H9 (cell line): ENCODE measurements at regions not wholly inside any gene's neighbourhood (a gene's known extent, or its start where the extent isn't known, plus 50 kb on each side); places are given as distances from the start of the nearest gene placed in this dataset.

Source experiments
- DNase-seq: peaks from one replicate; pipeline ENCODE4 v3.0.0-alpha.2; 2017
- H2AFZ ChIP-seq: one replicate; pipeline ENCODE4 v1.6.1; 2013; ENCODE audit warnings: mild to moderate bottlenecking, low read length, control low read depth, moderate library complexity
- H2AK5ac ChIP-seq: 2 replicates; pipeline ENCODE4 v1.6.1; 2013; ENCODE audit warnings: low read length, control low read depth, mixed read lengths; ENCODE audit not compliant: insufficient read length
- H2BK120ac ChIP-seq: one replicate; pipeline ENCODE4 v1.6.1; 2013; ENCODE audit warnings: low read depth, mild to moderate bottlenecking, low read length, control low read depth, inconsistent platforms; ENCODE audit not compliant: poor library complexity, severe bottlenecking
- H2BK12ac ChIP-seq: 2 replicates; pipeline ENCODE4 v1.6.1; 2013; ENCODE audit warnings: low read length, control low read depth, mixed read lengths, low read depth; ENCODE audit not compliant: insufficient read length
- H2BK15ac ChIP-seq: 2 replicates; pipeline ENCODE4 v1.6.1; 2013; ENCODE audit warnings: low read depth, low read length, control low read depth
- H2BK20ac ChIP-seq: one replicate; pipeline ENCODE4 v1.6.1; 2013; ENCODE audit warnings: low read depth, mild to moderate bottlenecking, low read length, control low read depth, inconsistent platforms; ENCODE audit not compliant: poor library complexity, severe bottlenecking
- H2BK5ac ChIP-seq: 2 replicates; pipeline ENCODE4 v1.6.1; 2013; ENCODE audit warnings: low read length, control low read depth, mixed read lengths; ENCODE audit not compliant: insufficient read length
- H3K14ac ChIP-seq: 2 replicates; pipeline ENCODE4 v1.6.1; 2013; ENCODE audit warnings: low read length, control low read depth; ENCODE audit not compliant: insufficient read depth
- H3K18ac ChIP-seq: 2 replicates; pipeline ENCODE4 v1.6.1; 2013; ENCODE audit warnings: low read depth, mild to moderate bottlenecking, mixed read lengths, low read length, control low read depth; ENCODE audit not compliant: insufficient read length
- H3K23ac ChIP-seq: 2 replicates; pipeline ENCODE4 v1.6.1; 2013; ENCODE audit warnings: low read length, control low read depth, mixed read lengths, low read depth; ENCODE audit not compliant: insufficient read length
- H3K23me2 ChIP-seq: 2 replicates; pipeline ENCODE4 v1.6.1; 2013; ENCODE audit warnings: low read depth, mild to moderate bottlenecking, mixed read lengths, low read length, control low read depth; ENCODE audit not compliant: insufficient read length, poor library complexity, severe bottlenecking
- H3K27ac ChIP-seq: 2 replicates; pipeline ENCODE4 v1.5.1; 2013; ENCODE audit warnings: low read length, control low read depth, mixed read lengths, low read depth; ENCODE audit not compliant: insufficient read length
- H3K27me3 ChIP-seq: 2 replicates; pipeline ENCODE4 v1.6.1; 2013; ENCODE audit warnings: low read length, control low read depth, inconsistent platforms; ENCODE audit not compliant: insufficient read depth
- H3K4ac ChIP-seq: 2 replicates; pipeline ENCODE4 v1.6.1; 2013; ENCODE audit warnings: low read depth, mild to moderate bottlenecking, control low read depth, inconsistent platforms, low read length, moderate library complexity
- H3K4me1 ChIP-seq: 2 replicates; pipeline ENCODE4 v1.6.1; 2013; ENCODE audit warnings: low read length, control low read depth, inconsistent platforms; ENCODE audit not compliant: insufficient read depth
- H3K4me2 ChIP-seq: 2 replicates; pipeline ENCODE4 v1.6.1; 2013; ENCODE audit warnings: low read length, control low read depth, mixed read lengths; ENCODE audit not compliant: insufficient read length, insufficient read depth
- H3K56ac ChIP-seq: 2 replicates; pipeline ENCODE4 v1.6.1; 2013; ENCODE audit warnings: low read depth, mild to moderate bottlenecking, mixed read lengths, low read length, control low read depth; ENCODE audit not compliant: insufficient read length
- H3K79me1 ChIP-seq: 2 replicates; pipeline ENCODE4 v1.6.1; 2013; ENCODE audit warnings: low read depth, mild to moderate bottlenecking, moderate library complexity, low read length, control low read depth, inconsistent platforms; ENCODE audit not compliant: insufficient read depth, poor library complexity, severe bottlenecking
- H3K79me2 ChIP-seq: 2 replicates; pipeline ENCODE4 v1.6.1; 2013; ENCODE audit warnings: low read length, control low read depth, inconsistent platforms; ENCODE audit not compliant: insufficient read depth
- H3K9ac ChIP-seq: 2 replicates; pipeline ENCODE4 v1.6.1; 2013; ENCODE audit warnings: low read length, control low read depth, mixed read lengths; ENCODE audit not compliant: insufficient read length; ENCODE audit errors: extremely low read depth
- H3K9me3 ChIP-seq: one replicate; pipeline ENCODE4 v1.6.1; 2013; ENCODE audit warnings: low read depth, low read length, inconsistent platforms; ENCODE audit not compliant: control insufficient read depth
- H3T11ph ChIP-seq: one replicate; pipeline ENCODE4 v1.6.1; 2013; ENCODE audit warnings: mild to moderate bottlenecking, low read length, control low read depth, inconsistent platforms
- H4K20me1 ChIP-seq: one replicate; pipeline ENCODE4 v1.6.1; 2013; ENCODE audit not compliant: control insufficient read depth, insufficient read length, insufficient read depth
- H4K5ac ChIP-seq: 2 replicates; pipeline ENCODE4 v1.6.1; 2013; ENCODE audit warnings: low read depth, mild to moderate bottlenecking, mixed read lengths, low read length, control low read depth; ENCODE audit not compliant: insufficient read length
- H4K8ac ChIP-seq: replicated peaks from 2 replicates; pipeline ENCODE4 v1.6.1; 2013; ENCODE audit warnings: low read length, control low read depth, mixed read lengths, low read depth; ENCODE audit not compliant: insufficient read length
- H4K91ac ChIP-seq: 2 replicates; pipeline ENCODE4 v1.6.1; 2013; ENCODE audit warnings: low read depth, mild to moderate bottlenecking, moderate library complexity, mixed read lengths, low read length, control low read depth; ENCODE audit not compliant: insufficient read length
- H3K27ac Mint-ChIP-seq, 3 experiments: 2 replicates in 2 of 3; 3 replicates in 1 of 3; pipeline ENCODE4 v1.8.0; 2020 to 2021; ENCODE audit warnings: mixed read lengths in 3 of 3, mild to moderate bottlenecking in 1 of 3, moderate library complexity in 1 of 3
- H3K27me3 Mint-ChIP-seq: 2 replicates; pipeline ENCODE4 v1.8.0; 2021; ENCODE audit warnings: low read depth, mild to moderate bottlenecking, moderate library complexity, mixed read lengths
- H3K36me3 Mint-ChIP-seq, 3 experiments: 2 replicates in 2 of 3; 3 replicates in 1 of 3; pipeline ENCODE4 v1.8.0; 2020 to 2021; ENCODE audit warnings: low read depth in 3 of 3, mixed read lengths in 3 of 3; ENCODE audit not compliant: insufficient read depth in 1 of 3
- H3K4me1 Mint-ChIP-seq, 2 experiments: 2 replicates each; pipeline ENCODE4 v1.8.0; 2020; ENCODE audit warnings: mixed read lengths in 2 of 2
- H3K4me3 Mint-ChIP-seq, 2 experiments: 2 replicates in 1 of 2; 3 replicates in 1 of 2; pipeline ENCODE4 v1.8.0; 2020 to 2021; ENCODE audit warnings: mild to moderate bottlenecking in 2 of 2, mixed read lengths in 2 of 2, moderate library complexity in 1 of 2
- H3K9me3 Mint-ChIP-seq, 2 experiments: 2 replicates in 1 of 2; 3 replicates in 1 of 2; pipeline ENCODE4 v1.8.0; 2020; ENCODE audit warnings: mild to moderate bottlenecking in 2 of 2, mixed read lengths in 2 of 2, moderate library complexity in 1 of 2
- CTCF ChIP-seq: fragments of 200-600 bp; sonication (generic); conservative IDR thresholded peaks from 3 replicates; pipeline ENCODE4 v1.8.0; 2021; ENCODE audit warnings: antibody characterized with exemption, mild to moderate bottlenecking

- no peak overlapping the region for H4K5ac ChIP-seq
- H3K79me2 ChIP-seq = no peaks in the 10 kb centered on the region
- H3K4me2 ChIP-seq = no peak overlapping the region
- H3K14ac ChIP-seq = no peak overlapping the region
- H2BK120ac ChIP-seq = no peak overlapping the region
- H3K27ac Mint-ChIP-seq = no peak overlapping the region
- no peak overlapping the region for H2AK5ac ChIP-seq
- no peak overlapping the region for H3K27ac ChIP-seq
- H4K91ac ChIP-seq = no peak overlapping the region
- no peak overlapping the region for H3K9ac ChIP-seq
- H3K27me3 Mint-ChIP-seq = no peaks in the 10 kb centered on the region
- H3K4me3 Mint-ChIP-seq = no peak overlapping the region
- no peak overlapping the region for H2BK12ac ChIP-seq
- no peak for DNase-seq
- H3K4me1 ChIP-seq = no peaks in the 10 kb centered on the region
- TF ChIP-seq CTCF = no peak
- no peak overlapping the region for H2BK5ac ChIP-seq
- no peak overlapping the region for H2BK15ac ChIP-seq
- no peaks in the 10 kb centered on the region for H3K23me2 ChIP-seq
- no peak overlapping the region for H3K18ac ChIP-seq
- no peaks in the 10 kb centered on the region for H3K27me3 ChIP-seq
- H3T11ph ChIP-seq = no peak overlapping the region
- H4K20me1 ChIP-seq = no peaks in the 10 kb centered on the region
- peaks cover 0 to 13% (median 8%) of the 10 kb centered on the region in 3 experiments; a peak in 3 of 7 replicates for H3K36me3 Mint-ChIP-seq
- H2AFZ ChIP-seq = no peak overlapping the region
- H4K8ac ChIP-seq = no peak overlapping the region
- H3K56ac ChIP-seq = no peak overlapping the region
- no peak overlapping the region for H2BK20ac ChIP-seq
- no peaks in the 10 kb centered on the region for H3K4me1 Mint-ChIP-seq
- H3K9me3 ChIP-seq = no peaks in the 10 kb centered on the region
- no peak overlapping the region for H3K4ac ChIP-seq
- H3K79me1 ChIP-seq = no peaks in the 10 kb centered on the region
- H3K9me3 Mint-ChIP-seq = peaks cover 7 to 17% of the 10 kb centered on the region in 2 experiments; a peak in 4 of 5 replicates
- no peak overlapping the region for H3K23ac ChIP-seq
These were observed 361.0 kb upstream of the EYS start for GRCh38 chr6:66068033-66068432.
